Rectal smooth muscle tissue (tissue), 1 donor: ENCODE measurements at regions not wholly inside any gene's neighbourhood (a gene's known extent, or its start where the extent isn't known, plus 50 kb on each side); places are given as distances from the start of the nearest gene placed in this dataset.

Source experiments
- H3K27ac ChIP-seq: one replicate; pipeline ENCODE4 v1.7.0; 2013; ENCODE audit warnings: low read depth, low read length, inconsistent platforms
- H3K27me3 ChIP-seq: one replicate; pipeline ENCODE4 v1.7.0; 2013; ENCODE audit warnings: low read length; ENCODE audit not compliant: control insufficient read depth, insufficient read depth
- H3K36me3 ChIP-seq: one replicate; pipeline ENCODE4 v1.7.0; 2013; ENCODE audit warnings: low read length; ENCODE audit not compliant: control insufficient read depth, insufficient read depth
- H3K4me1 ChIP-seq: one replicate; pipeline ENCODE4 v1.7.0; 2013; ENCODE audit warnings: low read length; ENCODE audit not compliant: control insufficient read depth, insufficient read depth
- H3K4me3 ChIP-seq: one replicate; pipeline ENCODE4 v1.7.0; 2013; ENCODE audit warnings: low read length
- H3K9ac ChIP-seq: one replicate; pipeline ENCODE4 v1.7.0; 2013; ENCODE audit warnings: low read length

GRCh38 chr14:66288511-66288910 is 197.7 kb upstream of the CCDC196 start:
- Histone ChIP-seq H3K4me1 (no peaks in the 10 kb centered on the region), H3K27ac (no peak overlapping the region), H3K36me3 (no peaks in the 10 kb centered on the region), H3K4me3 (no peak overlapping the region), H3K27me3 (no peaks in the 10 kb centered on the region), H3K9ac (no peak overlapping the region)

- Histone ChIP-seq H3K9ac (no peak overlapping the region), H3K27me3 (no peaks in the 10 kb centered on the region), H3K4me3 (no peak overlapping the region), H3K36me3 (no peaks in the 10 kb centered on the region), H3K4me1 (no peaks in the 10 kb centered on the region), H3K27ac (no peak overlapping the region)
Measured at GRCh38 chr14:66291756-66292155, 194.4 kb upstream of the CCDC196 start.

GRCh38 chr14:66293533-66294105 is 192.6 kb upstream of the CCDC196 start:
- Histone ChIP-seq H3K27me3 (no peaks in the 10 kb centered on the region), H3K36me3 (no peaks in the 10 kb centered on the region), H3K9ac (no peak overlapping the region), H3K27ac (no peak overlapping the region), H3K4me3 (no peak overlapping the region), H3K4me1 (no peaks in the 10 kb centered on the region)

- no peak overlapping the region for H3K9ac ChIP-seq
- no peak overlapping the region for H3K27ac ChIP-seq
- H3K4me1 ChIP-seq = no peaks in the 10 kb centered on the region
Measured at GRCh38 chr14:66295386-66295785, 190.8 kb upstream of the CCDC196 start.

GRCh38 chr14:66300886-66301285 is 185.3 kb upstream of the CCDC196 start:
- no peak overlapping the region for H3K9ac ChIP-seq
- no peak overlapping the region for H3K4me3 ChIP-seq
- H3K36me3 ChIP-seq = no peaks in the 10 kb centered on the region
- H3K27me3 ChIP-seq = no peaks in the 10 kb centered on the region
- no peaks in the 10 kb centered on the region for H3K4me1 ChIP-seq
- H3K27ac ChIP-seq = no peak overlapping the region

More at GRCh38 chr14:66295386-66295785, 190.8 kb upstream of the CCDC196 start:
- H3K27me3 ChIP-seq = no peaks in the 10 kb centered on the region
- no peaks in the 10 kb centered on the region for H3K36me3 ChIP-seq
- no peak overlapping the region for H3K4me3 ChIP-seq

- Histone ChIP-seq H3K4me1 (no peaks in the 10 kb centered on the region), H3K4me3 (no peak overlapping the region), H3K9ac (no peak overlapping the region), H3K36me3 (no peaks in the 10 kb centered on the region), H3K27ac (no peak overlapping the region), H3K27me3 (no peaks in the 10 kb centered on the region)
Measured at GRCh38 chr14:66306101-66306500, 180.1 kb upstream of the CCDC196 start.

- H3K27ac ChIP-seq = no peak overlapping the region
- H3K4me1 ChIP-seq = no peaks in the 10 kb centered on the region
- no peak overlapping the region for H3K4me3 ChIP-seq
- no peak overlapping the region for H3K9ac ChIP-seq
- H3K27me3 ChIP-seq = no peaks in the 10 kb centered on the region
- H3K36me3 ChIP-seq = no peaks in the 10 kb centered on the region
Measured at GRCh38 chr14:66311058-66311457, 175.1 kb upstream of the CCDC196 start.

- Histone ChIP-seq H3K4me3 (no peak overlapping the region), H3K4me1 (no peaks in the 10 kb centered on the region), H3K36me3 (no peaks in the 10 kb centered on the region), H3K27me3 (no peaks in the 10 kb centered on the region), H3K27ac (no peak overlapping the region), H3K9ac (no peak overlapping the region)
Measured at GRCh38 chr14:66311990-66312389, 174.2 kb upstream of the CCDC196 start.

GRCh38 chr14:66312451-66312850 is 173.7 kb upstream of the CCDC196 start:
- Histone ChIP-seq H3K27ac (no peak overlapping the region), H3K27me3 (no peaks in the 10 kb centered on the region), H3K4me3 (no peak overlapping the region), H3K9ac (no peak overlapping the region), H3K4me1 (no peaks in the 10 kb centered on the region), H3K36me3 (no peaks in the 10 kb centered on the region)

GRCh38 chr14:66315098-66315497 is 171.1 kb upstream of the CCDC196 start:
- Histone ChIP-seq H3K27me3 (no peaks in the 10 kb centered on the region), H3K4me3 (no peak overlapping the region), H3K9ac (no peak overlapping the region), H3K27ac (no peak overlapping the region), H3K4me1 (no peaks in the 10 kb centered on the region), H3K36me3 (no peaks in the 10 kb centered on the region)

GRCh38 chr14:66315548-66315947 is 170.6 kb upstream of the CCDC196 start:
- Histone ChIP-seq H3K4me3 (no peak overlapping the region), H3K4me1 (no peaks in the 10 kb centered on the region), H3K36me3 (no peaks in the 10 kb centered on the region), H3K27ac (no peak overlapping the region), H3K9ac (no peak overlapping the region), H3K27me3 (no peaks in the 10 kb centered on the region)

- Histone ChIP-seq H3K9ac (no peak overlapping the region), H3K36me3 (no peaks in the 10 kb centered on the region), H3K27me3 (no peaks in the 10 kb centered on the region), H3K4me1 (no peaks in the 10 kb centered on the region), H3K27ac (no peak overlapping the region), H3K4me3 (no peak overlapping the region)
Measured at GRCh38 chr14:66322564-66322963, 163.6 kb upstream of the CCDC196 start.

GRCh38 chr14:66330228-66330627 is 155.9 kb upstream of the CCDC196 start:
- H3K27me3 ChIP-seq = no peaks in the 10 kb centered on the region
- H3K27ac ChIP-seq = no peak overlapping the region
- no peak overlapping the region for H3K9ac ChIP-seq
- no peaks in the 10 kb centered on the region for H3K36me3 ChIP-seq
- H3K4me3 ChIP-seq = no peak overlapping the region
- H3K4me1 ChIP-seq = no peaks in the 10 kb centered on the region
